SK-N-SH treated with all-trans-retinoic acid at 6 μM for 48 hours (cell line): ENCODE measurements at regions not wholly inside any gene's neighbourhood (a gene's known extent, or its start where the extent isn't known, plus 50 kb on each side); places are given as distances from the start of the nearest gene placed in this dataset.

Source experiments
- ARNTL ChIP-seq: fragments of 450-650 bp; formaldehyde crosslinking; IDR thresholded peaks from 2 replicates; pipeline ENCODE4 v1.5.0; 2020; ENCODE audit warnings: low read depth, mild to moderate bottlenecking, moderate library complexity, borderline replicate concordance
- BACH2 ChIP-seq: fragments of 250-450 bp; sonication (Bioruptor Pico); IDR thresholded peaks from 2 replicates; pipeline ENCODE4 v1.9.0; 2021; ENCODE audit warnings: mild to moderate bottlenecking, borderline replicate concordance
- ESRRG ChIP-seq: fragments of 250-450 bp; sonication (Bioruptor Pico); IDR thresholded peaks from 2 replicates; pipeline ENCODE4 v1.6.1; 2021; ENCODE audit warnings: mild to moderate bottlenecking
- GLIS3 ChIP-seq: fragments of 250-450 bp; sonication (Bioruptor Pico); IDR thresholded peaks from 2 replicates; pipeline ENCODE4 v1.5.0; 2020; ENCODE audit warnings: mild to moderate bottlenecking, moderate library complexity
- ISL1 ChIP-seq: fragments of 250-450 bp; sonication (Bioruptor Pico); IDR thresholded peaks from 2 replicates; pipeline ENCODE4 v2.1.2; 2022; ENCODE audit warnings: mild to moderate bottlenecking, moderate library complexity
- OSR1 ChIP-seq: fragments of 250-450 bp; sonication (Bioruptor Pico); IDR thresholded peaks from 2 replicates; pipeline ENCODE4 v1.8.0; 2022; ENCODE audit warnings: moderate library complexity, mild to moderate bottlenecking, inconsistent platforms
- PPARA ChIP-seq: fragments of 250-450 bp; sonication (Bioruptor Pico); IDR thresholded peaks from 2 replicates; pipeline ENCODE4 v1.5.0; 2020; ENCODE audit warnings: mild to moderate bottlenecking, borderline replicate concordance
- RARB ChIP-seq: fragments of 250-450 bp; sonication (Bioruptor Pico); IDR thresholded peaks from 2 replicates; pipeline ENCODE4 v1.8.0; 2021; ENCODE audit warnings: mild to moderate bottlenecking, moderate library complexity
- ZFP30 ChIP-seq: fragments of 450-650 bp; formaldehyde crosslinking; IDR thresholded peaks from 2 replicates; pipeline ENCODE4 v1.5.0; 2022; ENCODE audit warnings: mild to moderate bottlenecking, moderate library complexity
- TF ChIP-seq, protein P1 (sequence below): fragments of 250-450 bp; sonication (Bioruptor Pico); IDR thresholded peaks from 2 replicates; pipeline ENCODE4 v1.8.0; 2020; ENCODE audit warnings: mild to moderate bottlenecking, moderate library complexity, borderline replicate concordance
- TF ChIP-seq, protein P2 (sequence below): fragments of 250-450 bp; sonication (Bioruptor Pico); IDR thresholded peaks from 2 replicates; pipeline ENCODE4 v1.5.0; 2020; ENCODE audit warnings: mild to moderate bottlenecking, moderate library complexity
- TF ChIP-seq, protein P3 (sequence below): fragments of 250-450 bp; sonication (Bioruptor Pico); IDR thresholded peaks from 2 replicates; pipeline ENCODE4 v1.5.1; 2020; ENCODE audit warnings: low read depth, mild to moderate bottlenecking, moderate library complexity

DNA sequence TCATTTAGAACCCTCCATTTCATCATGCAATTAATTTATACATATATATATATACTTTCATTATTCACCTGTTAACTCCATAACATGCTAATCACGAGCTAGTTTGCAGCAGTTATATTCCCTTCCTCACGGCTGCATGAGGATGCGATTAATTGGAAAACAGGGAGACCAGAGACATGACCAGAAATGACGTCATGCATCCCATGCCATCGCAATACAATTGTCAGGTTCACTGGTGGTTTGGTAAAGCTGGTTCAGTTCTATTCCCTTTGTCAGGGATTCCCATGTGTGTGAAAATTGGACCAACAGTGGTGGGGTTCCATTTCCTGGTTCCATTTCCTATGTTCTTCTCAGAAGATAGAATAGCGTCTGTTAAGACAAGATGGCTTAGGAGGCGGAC lies 440.4 kb upstream of the ERCC4 start:
- TF ChIP-seq OSR1 (CRISPR knock-in tag) = no peak
- no peak for TF ChIP-seq GLIS3
- TF ChIP-seq, protein P1, sequence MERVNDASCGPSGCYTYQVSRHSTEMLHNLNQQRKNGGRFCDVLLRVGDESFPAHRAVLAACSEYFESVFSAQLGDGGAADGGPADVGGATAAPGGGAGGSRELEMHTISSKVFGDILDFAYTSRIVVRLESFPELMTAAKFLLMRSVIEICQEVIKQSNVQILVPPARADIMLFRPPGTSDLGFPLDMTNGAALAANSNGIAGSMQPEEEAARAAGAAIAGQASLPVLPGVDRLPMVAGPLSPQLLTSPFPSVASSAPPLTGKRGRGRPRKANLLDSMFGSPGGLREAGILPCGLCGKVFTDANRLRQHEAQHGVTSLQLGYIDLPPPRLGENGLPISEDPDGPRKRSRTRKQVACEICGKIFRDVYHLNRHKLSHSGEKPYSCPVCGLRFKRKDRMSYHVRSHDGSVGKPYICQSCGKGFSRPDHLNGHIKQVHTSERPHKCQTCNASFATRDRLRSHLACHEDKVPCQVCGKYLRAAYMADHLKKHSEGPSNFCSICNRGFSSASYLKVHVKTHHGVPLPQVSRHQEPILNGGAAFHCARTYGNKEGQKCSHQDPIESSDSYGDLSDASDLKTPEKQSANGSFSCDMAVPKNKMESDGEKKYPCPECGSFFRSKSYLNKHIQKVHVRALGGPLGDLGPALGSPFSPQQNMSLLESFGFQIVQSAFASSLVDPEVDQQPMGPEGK (CRISPR knock-in tag) = no peak
- TF ChIP-seq RARB (CRISPR knock-in tag) = no peak
- TF ChIP-seq ESRRG (CRISPR knock-in tag) = no peak
- TF ChIP-seq, protein P2, sequence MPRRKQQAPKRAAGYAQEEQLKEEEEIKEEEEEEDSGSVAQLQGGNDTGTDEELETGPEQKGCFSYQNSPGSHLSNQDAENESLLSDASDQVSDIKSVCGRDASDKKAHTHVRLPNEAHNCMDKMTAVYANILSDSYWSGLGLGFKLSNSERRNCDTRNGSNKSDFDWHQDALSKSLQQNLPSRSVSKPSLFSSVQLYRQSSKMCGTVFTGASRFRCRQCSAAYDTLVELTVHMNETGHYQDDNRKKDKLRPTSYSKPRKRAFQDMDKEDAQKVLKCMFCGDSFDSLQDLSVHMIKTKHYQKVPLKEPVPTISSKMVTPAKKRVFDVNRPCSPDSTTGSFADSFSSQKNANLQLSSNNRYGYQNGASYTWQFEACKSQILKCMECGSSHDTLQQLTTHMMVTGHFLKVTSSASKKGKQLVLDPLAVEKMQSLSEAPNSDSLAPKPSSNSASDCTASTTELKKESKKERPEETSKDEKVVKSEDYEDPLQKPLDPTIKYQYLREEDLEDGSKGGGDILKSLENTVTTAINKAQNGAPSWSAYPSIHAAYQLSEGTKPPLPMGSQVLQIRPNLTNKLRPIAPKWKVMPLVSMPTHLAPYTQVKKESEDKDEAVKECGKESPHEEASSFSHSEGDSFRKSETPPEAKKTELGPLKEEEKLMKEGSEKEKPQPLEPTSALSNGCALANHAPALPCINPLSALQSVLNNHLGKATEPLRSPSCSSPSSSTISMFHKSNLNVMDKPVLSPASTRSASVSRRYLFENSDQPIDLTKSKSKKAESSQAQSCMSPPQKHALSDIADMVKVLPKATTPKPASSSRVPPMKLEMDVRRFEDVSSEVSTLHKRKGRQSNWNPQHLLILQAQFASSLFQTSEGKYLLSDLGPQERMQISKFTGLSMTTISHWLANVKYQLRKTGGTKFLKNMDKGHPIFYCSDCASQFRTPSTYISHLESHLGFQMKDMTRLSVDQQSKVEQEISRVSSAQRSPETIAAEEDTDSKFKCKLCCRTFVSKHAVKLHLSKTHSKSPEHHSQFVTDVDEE (CRISPR knock-in tag) = no peak
- no peak for TF ChIP-seq PPARA (CRISPR knock-in tag)
- TF ChIP-seq BACH2 (CRISPR knock-in tag) = no peak
- no peak for TF ChIP-seq ARNTL
- TF ChIP-seq ISL1 = no peak
- no peak for TF ChIP-seq ZFP30 (CRISPR knock-in tag)
- TF ChIP-seq, protein P3, sequence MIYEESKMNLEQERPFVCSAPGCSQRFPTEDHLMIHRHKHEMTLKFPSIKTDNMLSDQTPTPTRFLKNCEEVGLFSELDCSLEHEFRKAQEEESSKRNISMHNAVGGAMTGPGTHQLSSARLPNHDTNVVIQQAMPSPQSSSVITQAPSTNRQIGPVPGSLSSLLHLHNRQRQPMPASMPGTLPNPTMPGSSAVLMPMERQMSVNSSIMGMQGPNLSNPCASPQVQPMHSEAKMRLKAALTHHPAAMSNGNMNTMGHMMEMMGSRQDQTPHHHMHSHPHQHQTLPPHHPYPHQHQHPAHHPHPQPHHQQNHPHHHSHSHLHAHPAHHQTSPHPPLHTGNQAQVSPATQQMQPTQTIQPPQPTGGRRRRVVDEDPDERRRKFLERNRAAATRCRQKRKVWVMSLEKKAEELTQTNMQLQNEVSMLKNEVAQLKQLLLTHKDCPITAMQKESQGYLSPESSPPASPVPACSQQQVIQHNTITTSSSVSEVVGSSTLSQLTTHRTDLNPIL (CRISPR knock-in tag) = no peak
